Keratinocyte (primary cell): ENCODE measurements at regions not wholly inside any gene's neighbourhood (a gene's known extent, or its start where the extent isn't known, plus 50 kb on each side); places are given as distances from the start of the nearest gene placed in this dataset.

Experiments
- DNase-seq: peaks from one replicate; pipeline ENCODE4 v3.0.0-alpha.2; 2011; ENCODE audit warnings: low read depth, missing footprints, low spot score
- FAIRE-seq: peaks from 2 replicates; lab custom pipeline; 2011; peaks lifted over from hg19 to GRCh38; lab: Jason Lieb, UNC
- H2AFZ ChIP-seq: 2 replicates; pipeline ENCODE4 v1.6.0; 2012; ENCODE audit warnings: low read length, control low read depth, inconsistent platforms; ENCODE audit not compliant: control insufficient read depth
- H3K27ac ChIP-seq: 2 replicates; pipeline ENCODE4 v1.5.1; 2011; ENCODE audit warnings: low read length; ENCODE audit not compliant: control insufficient read depth, insufficient read depth
- H3K27me3 ChIP-seq: 3 replicates; pipeline ENCODE4 v1.6.0; 2011; ENCODE audit warnings: low read length; ENCODE audit not compliant: control insufficient read depth, insufficient read depth; ENCODE audit errors: extremely low read depth
- H3K36me3 ChIP-seq, 2 experiments: 2 replicates in 1 of 2; 3 replicates in 1 of 2; pipeline ENCODE4 v1.5.1; 2011; ENCODE audit warnings: low read length in 2 of 2, mild to moderate bottlenecking in 1 of 2; ENCODE audit not compliant: control insufficient read depth in 2 of 2, insufficient read depth in 2 of 2; ENCODE audit errors: extremely low read depth in 1 of 2
- H3K4me1 ChIP-seq: 3 replicates; pipeline ENCODE4 v1.5.1; 2011; ENCODE audit warnings: low read length; ENCODE audit not compliant: control insufficient read depth, insufficient read depth; ENCODE audit errors: extremely low read depth
- H3K4me2 ChIP-seq: 3 replicates; pipeline ENCODE4 v1.6.0; 2011; ENCODE audit warnings: low read depth, low read length; ENCODE audit not compliant: control insufficient read depth, insufficient read depth; ENCODE audit errors: extremely low read depth
- H3K4me3 ChIP-seq, 3 experiments: fragments of 200-600 bp in 1 of 3; sonication (generic) in 1 of 3; 2 replicates in 2 of 3; 3 replicates in 1 of 3; pipeline ENCODE4 v1.5.1; 2011 to 2016; ENCODE audit warnings: low read length in 3 of 3, mild to moderate bottlenecking in 3 of 3, control low read depth in 2 of 3, inconsistent platforms in 1 of 3, low read depth in 1 of 3, mixed read lengths in 1 of 3, mixed run types in 1 of 3, moderate library complexity in 1 of 3; ENCODE audit not compliant: control insufficient read depth in 2 of 3, insufficient read depth in 2 of 3; ENCODE audit errors: extremely low read depth in 1 of 3
- H3K79me2 ChIP-seq: 2 replicates; pipeline ENCODE4 v1.6.0; 2012; ENCODE audit warnings: low read length; ENCODE audit not compliant: control insufficient read depth, insufficient read depth
- H3K9ac ChIP-seq: 3 replicates; pipeline ENCODE4 v1.6.0; 2011; ENCODE audit warnings: low read length; ENCODE audit not compliant: control insufficient read depth, insufficient read depth; ENCODE audit errors: extremely low read depth
- H3K9me1 ChIP-seq: 3 replicates; pipeline ENCODE4 v1.6.0; 2011; ENCODE audit warnings: low read length; ENCODE audit not compliant: control insufficient read depth, insufficient read depth; ENCODE audit errors: extremely low read depth
- H3K9me3 ChIP-seq: 2 replicates; pipeline ENCODE4 v1.5.1; 2012; ENCODE audit warnings: low read depth, low read length; ENCODE audit not compliant: control insufficient read depth
- H4K20me1 ChIP-seq: 3 replicates; pipeline ENCODE4 v1.6.0; 2011; ENCODE audit warnings: low read length; ENCODE audit not compliant: control insufficient read depth, insufficient read depth; ENCODE audit errors: extremely low read depth
- EZH2 ChIP-seq: IDR thresholded peaks from one replicate; pipeline ENCODE4 v1.6.1; 2012; ENCODE audit warnings: inconsistent platforms, mild to moderate bottlenecking, low read length, moderate library complexity
- dilution Hi-C: fragments of 300-500 bp; cut with MboI; formaldehyde crosslinking; loops from one replicate; pipeline ENCODE4 v1.7.0; 2020; ENCODE audit warnings: low sequenced_read_pairs; ENCODE audit not compliant: extremely low pct_ligation_motif_present
- TF ChIP-seq, protein P1 (sequence below), 3 experiments: IDR thresholded peaks in 1 of 3; conservative IDR thresholded peaks in 1 of 3; optimal IDR thresholded peaks in 1 of 3; 2 replicates in 2 of 3; 3 replicates in 1 of 3; pipeline versions ENCODE3 to v1.5.1; 2011; ENCODE audit warnings: low read length in 3 of 3, mild to moderate bottlenecking in 3 of 3, moderate library complexity in 2 of 3, control low read depth in 1 of 3, inconsistent platforms in 1 of 3; ENCODE audit not compliant: insufficient read depth in 2 of 3; ENCODE audit errors: extremely low read depth in 1 of 3

DNA sequence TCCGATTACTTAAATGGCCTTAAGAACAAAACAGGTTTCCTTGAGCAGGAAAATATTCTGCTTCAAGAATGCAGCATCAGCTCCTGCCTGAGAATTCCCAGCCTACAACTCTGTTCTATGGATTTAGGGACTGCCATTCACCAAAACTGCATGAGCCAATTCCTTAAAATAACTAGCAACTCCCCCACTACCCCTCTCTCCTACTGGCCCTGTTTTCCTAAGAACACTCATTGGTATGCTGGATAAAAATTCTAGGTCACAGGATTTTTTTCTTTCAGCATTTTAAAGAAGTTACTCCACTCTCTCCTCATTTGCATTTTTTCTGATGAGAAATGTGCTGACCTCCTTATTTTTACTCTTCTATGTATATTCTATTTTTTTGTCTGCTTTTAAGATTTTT lies 347.1 kb downstream of the IDS start:
- Histone ChIP-seq H3K4me3 (no peak overlapping the region), H2AFZ (no peak overlapping the region), H3K4me2 (no peak overlapping the region), H3K79me2 (no peaks in the 10 kb centered on the region), H3K27me3 (no peaks in the 10 kb centered on the region), H3K27ac (no peak overlapping the region), H4K20me1 (no peaks in the 10 kb centered on the region), H3K9me3 (peaks cover 3% of the 10 kb centered on the region), H3K36me3 (no peaks in the 10 kb centered on the region), H3K9me1 (no peaks in the 10 kb centered on the region), H3K9ac (no peak overlapping the region), H3K4me1 (no peaks in the 10 kb centered on the region)
- FAIRE-seq (no peak), DNase-seq (no peak)
- dilution Hi-C loops: no loop called here
- TF ChIP-seq, protein P1, sequence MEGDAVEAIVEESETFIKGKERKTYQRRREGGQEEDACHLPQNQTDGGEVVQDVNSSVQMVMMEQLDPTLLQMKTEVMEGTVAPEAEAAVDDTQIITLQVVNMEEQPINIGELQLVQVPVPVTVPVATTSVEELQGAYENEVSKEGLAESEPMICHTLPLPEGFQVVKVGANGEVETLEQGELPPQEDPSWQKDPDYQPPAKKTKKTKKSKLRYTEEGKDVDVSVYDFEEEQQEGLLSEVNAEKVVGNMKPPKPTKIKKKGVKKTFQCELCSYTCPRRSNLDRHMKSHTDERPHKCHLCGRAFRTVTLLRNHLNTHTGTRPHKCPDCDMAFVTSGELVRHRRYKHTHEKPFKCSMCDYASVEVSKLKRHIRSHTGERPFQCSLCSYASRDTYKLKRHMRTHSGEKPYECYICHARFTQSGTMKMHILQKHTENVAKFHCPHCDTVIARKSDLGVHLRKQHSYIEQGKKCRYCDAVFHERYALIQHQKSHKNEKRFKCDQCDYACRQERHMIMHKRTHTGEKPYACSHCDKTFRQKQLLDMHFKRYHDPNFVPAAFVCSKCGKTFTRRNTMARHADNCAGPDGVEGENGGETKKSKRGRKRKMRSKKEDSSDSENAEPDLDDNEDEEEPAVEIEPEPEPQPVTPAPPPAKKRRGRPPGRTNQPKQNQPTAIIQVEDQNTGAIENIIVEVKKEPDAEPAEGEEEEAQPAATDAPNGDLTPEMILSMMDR (optimal IDR thresholded peaks at IDR 0.05 in 1 of 3, IDR thresholded peaks at IDR 0.05 in 1 of 3, conservative IDR thresholded peaks at IDR 0.05 in 1 of 3; ENCODE audit: extremely low read depth in 1 of 3, insufficient read depth in 2 of 3, low read length in 3 of 3): no peak
- no peak for TF ChIP-seq EZH2

GRCh38 chrX:149152941-149153340 lies 352.2 kb downstream of the IDS start:
- Histone ChIP-seq H3K4me1 (no peaks in the 10 kb centered on the region), H3K4me3 (no peak overlapping the region), H3K27ac (no peak overlapping the region), H4K20me1 (no peaks in the 10 kb centered on the region), H3K9me1 (no peaks in the 10 kb centered on the region), H3K79me2 (no peaks in the 10 kb centered on the region), H3K36me3 (no peaks in the 10 kb centered on the region), H3K9ac (no peak overlapping the region), H3K9me3 (no peaks in the 10 kb centered on the region), H2AFZ (no peak overlapping the region), H3K27me3 (no peaks in the 10 kb centered on the region), H3K4me2 (no peak overlapping the region)
- dilution Hi-C loops: no loop called here
- FAIRE-seq (no peak), DNase-seq (no peak)
- no peak for TF ChIP-seq EZH2
- TF ChIP-seq, protein P1 (optimal IDR thresholded peaks at IDR 0.05 in 1 of 3, IDR thresholded peaks at IDR 0.05 in 1 of 3, conservative IDR thresholded peaks at IDR 0.05 in 1 of 3; ENCODE audit: extremely low read depth in 1 of 3, insufficient read depth in 2 of 3, low read length in 3 of 3): no peak
